ENCODE measurements at regions not wholly inside any gene's neighbourhood (a gene's known extent, or its start where the extent isn't known, plus 50 kb on each side); places are given as distances from the start of the nearest gene placed in this dataset.

- TF ChIP-seq EP300 (IDR thresholded peaks at IDR 0.05): no peak
- no peak for TF ChIP-seq CTCF (IDR thresholded peaks at IDR 0.05)
- no peak for TF ChIP-seq POLR2A (IDR thresholded peaks at IDR 0.05)
- no peak for TF ChIP-seq POLR2AphosphoS5 (IDR thresholded peaks at IDR 0.05)
Measured at GRCh38 chr2:8536686-8537561, 144.9 kb upstream of the ID2 start.
